ENCODE measurements at regions not wholly inside any gene's neighbourhood (a gene's known extent, or its start where the extent isn't known, plus 50 kb on each side); places are given as distances from the start of the nearest gene placed in this dataset.

- TF ChIP-seq PBX3 (IDR thresholded peaks at IDR 0.05) (no peak), RAD21 (IDR thresholded peaks at IDR 0.05; ENCODE audit: low read length) (no peak), RXRA (IDR thresholded peaks at IDR 0.05; ENCODE audit: borderline replicate concordance, low read depth) (no peak)
Measured at GRCh38 chr1:96076589-96076988, 645.0 kb upstream of the PTBP2 start (continued).

- H3K4me2 ChIP-seq, result no peak overlapping the region
- H3K79me2 ChIP-seq (ENCODE audit: insufficient read depth), result no peaks in the 10 kb centered on the region
- CTCF ChIA-PET, result no interaction called here
- H4K20me1 ChIP-seq (ENCODE audit: insufficient read depth), result no peaks in the 10 kb centered on the region
- H3K9me3 ChIP-seq, result no peaks in the 10 kb centered on the region
- POLR2A ChIA-PET, result interaction anchor here (0.6 kb wide), 1 partner anchor 10 kb away, joined by 3 read pairs; no protein-coding TSS in a partner anchor
- no peaks in the 10 kb centered on the region; a peak in 1 of 4 replicates for H3K4me1 ChIP-seq (ENCODE audit: control insufficient read depth in 1 of 2, insufficient read depth in 2 of 2, low read depth in 1 of 2, low read length in 1 of 2)
- TF ChIP-seq RAD21 (IDR thresholded peaks at IDR 0.05; ENCODE audit: low read length) (no peak), ZBTB33 (IDR thresholded peaks at IDR 0.05; ENCODE audit: borderline replicate concordance, low read depth) (no peak), CTCF (IDR thresholded peaks at IDR 0.05) (no peak), YY1 (IDR thresholded peaks at IDR 0.05; ENCODE audit: low read depth) (no peak), REST (IDR thresholded peaks at IDR 0.05; ENCODE audit: low read depth, low read length) (no peak), NFIC (IDR thresholded peaks at IDR 0.05; ENCODE audit: borderline replicate concordance) (no peak), NRF1 (IDR thresholded peaks at IDR 0.05; ENCODE audit: low read depth, low read length) (no peak), POLR2AphosphoS5 (IDR thresholded peaks at IDR 0.05; ENCODE audit: low read depth, low read length) (no peak), FOXM1 (IDR thresholded peaks at IDR 0.05; ENCODE audit: low read depth) (no peak), GABPA (IDR thresholded peaks at IDR 0.05; ENCODE audit: low read depth) (no peak), GATA2 (CRISPR knock-in tag; IDR thresholded peaks at IDR 0.05) (no peak), MEF2A (IDR thresholded peaks at IDR 0.05; ENCODE audit: borderline replicate concordance, low read depth) (no peak), PBX3 (IDR thresholded peaks at IDR 0.05) (no peak), RCOR1 (IDR thresholded peaks at IDR 0.05; ENCODE audit: low read length) (no peak), RFX5 (IDR thresholded peaks at IDR 0.05; ENCODE audit: low read length) (no peak), IRF3 (IDR thresholded peaks at IDR 0.05; ENCODE audit: low read depth, low read length) (no peak), FOSL2 (IDR thresholded peaks at IDR 0.05; ENCODE audit: borderline replicate concordance, low read depth) (no peak), TEAD4 (IDR thresholded peaks at IDR 0.05; ENCODE audit: borderline replicate concordance, insufficient read depth) (no peak), TAF1 (IDR thresholded peaks at IDR 0.05; ENCODE audit: borderline replicate concordance, low read depth, low read length) (no peak), MAX (IDR thresholded peaks at IDR 0.05; ENCODE audit: low read depth) (no peak)
- no peak for DNase-seq
- no peaks in the 10 kb centered on the region for H3K27me3 ChIP-seq (ENCODE audit: insufficient read depth)
- H3K27ac ChIP-seq (ENCODE audit: low read depth in 2 of 2, low read length in 1 of 2), result no peak overlapping the region
- H3K9me2 ChIP-seq, result no peaks in the 10 kb centered on the region
- no peak overlapping the region for H3K9ac ChIP-seq
- H3K36me3 ChIP-seq (replicated peaks in 1 of 2; ENCODE audit: control insufficient read depth in 1 of 2, insufficient read depth in 2 of 2, low read length in 1 of 2), result no peaks in the 10 kb centered on the region
- H2AFZ ChIP-seq (ENCODE audit: low read depth), result no peak overlapping the region
- H3F3A ChIP-seq (replicated peaks; ENCODE audit: insufficient read depth), result no peaks in the 10 kb centered on the region
- WGBS (ENCODE audit: low lambda C conversion rate), result 24% methylated on average over 1 of the region's 1 CpG
- no peak overlapping the region for H3K4me3 ChIP-seq (ENCODE audit: low read depth in 2 of 2, low read length in 1 of 2)
Measured at GRCh38 chr1:96079581-96079980, 642.0 kb upstream of the PTBP2 start.

All from SK-N-SH (cell line).